Ovary (tissue), 1 donor: ENCODE measurements at regions not wholly inside any gene's neighbourhood (a gene's known extent, or its start where the extent isn't known, plus 50 kb on each side); places are given as distances from the start of the nearest gene placed in this dataset.

Experiments
- EP300 ChIP-seq: sonication (generic); formaldehyde crosslinking; IDR thresholded peaks from one replicate; pipeline ENCODE4 v1.6.1; 2017; ENCODE audit warnings: antibody characterized with exemption
- POLR2A ChIP-seq: fragments of 450-650 bp; IDR thresholded peaks from one replicate; pipeline ENCODE4 v1.6.1; 2017; ENCODE audit warnings: antibody characterized with exemption, mild to moderate bottlenecking, moderate library complexity

DNA sequence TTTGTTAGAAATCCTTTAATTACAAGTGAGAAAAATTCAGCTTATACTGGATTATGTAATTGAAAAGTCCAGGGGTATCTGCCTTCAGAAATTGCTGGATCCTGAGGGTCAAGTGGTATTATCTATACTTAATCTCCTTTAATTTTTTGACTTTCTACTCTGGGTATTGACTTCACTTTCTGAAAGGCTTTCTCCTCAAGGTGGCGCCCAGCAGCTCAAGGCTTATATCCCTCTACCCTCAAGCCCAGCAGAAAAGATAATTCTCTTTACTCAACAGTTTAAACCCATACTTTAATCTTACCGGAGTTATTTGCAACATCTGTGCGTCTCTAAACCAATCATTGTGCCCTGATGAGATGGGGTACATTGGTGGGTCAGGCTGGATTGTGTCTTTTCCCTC lies 129.5 kb downstream of the LARP7 start:
- TF ChIP-seq EP300, result no peak
- TF ChIP-seq POLR2A, result no peak
